SK-N-SH (cell line): ENCODE measurements at regions not wholly inside any gene's neighbourhood (a gene's known extent, or its start where the extent isn't known, plus 50 kb on each side); places are given as distances from the start of the nearest gene placed in this dataset.

Source experiments
- CTCF ChIA-PET: fragments of 300-600, 350-600 bp; formaldehyde crosslinking; extraction: SDS; loops from one replicate; lab custom pipeline; 2021; lab: Yijun Ruan, JAX
- POLR2A ChIA-PET: fragments of 350-600 bp; sonication (Branson Sonifier 250); formaldehyde crosslinking; extraction: SDS; loops from one replicate; lab custom pipeline; 2020; ENCODE audit warnings: antibody characterized with exemption, inconsistent platforms; lab: Yijun Ruan, JAX
- DNase-seq: peaks from one replicate; pipeline ENCODE4 v3.0.0; 2012
- H2AFZ ChIP-seq: fragments of 200-600 bp; sonication (generic); 2 replicates; pipeline ENCODE4 v1.8.1; 2016; ENCODE audit warnings: antibody characterized with exemption, mild to moderate bottlenecking, low read depth
- H3F3A ChIP-seq: fragments of 200-600 bp; sonication (generic); replicated peaks from 2 replicates; pipeline ENCODE3; 2016; ENCODE audit warnings: antibody characterized with exemption, mild to moderate bottlenecking; ENCODE audit not compliant: insufficient read depth
- H3K27ac ChIP-seq, 2 experiments: fragments of 200-500 bp in 1 of 2; fragments of 200-600 bp in 1 of 2; sonication (Bioruptor generic) in 1 of 2; sonication (generic), shearing (Covaris generic) in 1 of 2; 2 replicates each; pipeline versions ENCODE4 v1.5.1 to v1.6.1; 2014 to 2016; ENCODE audit warnings: low read depth in 2 of 2, inconsistent platforms in 1 of 2, low read length in 1 of 2, mild to moderate bottlenecking in 1 of 2, mixed read lengths in 1 of 2
- H3K27me3 ChIP-seq: fragments of 200-600 bp; sonication (generic), shearing (Covaris generic); 2 replicates; pipeline ENCODE4 v1.6.1; 2016; ENCODE audit warnings: mixed run types; ENCODE audit not compliant: insufficient read depth
- H3K36me3 ChIP-seq, 2 experiments: fragments of 200-500 bp in 1 of 2; fragments of 200-600 bp in 1 of 2; sonication (Bioruptor generic) in 1 of 2; sonication (generic) in 1 of 2; replicated peaks in 1 of 2; 2 replicates each; pipeline versions ENCODE3 to v1.5.1; 2014 to 2016; ENCODE audit warnings: low read length in 1 of 2, mild to moderate bottlenecking in 1 of 2; ENCODE audit not compliant: insufficient read depth in 2 of 2, control insufficient read depth in 1 of 2
- H3K4me1 ChIP-seq, 2 experiments: fragments of 200-500 bp in 1 of 2; fragments of 200-600 bp in 1 of 2; sonication (Bioruptor generic) in 1 of 2; sonication (generic), shearing (Covaris generic) in 1 of 2; 2 replicates each; pipeline versions ENCODE4 v1.5.1 to v1.6.1; 2014 to 2016; ENCODE audit warnings: low read depth in 1 of 2, low read length in 1 of 2, mixed run types in 1 of 2; ENCODE audit not compliant: insufficient read depth in 2 of 2, control insufficient read depth in 1 of 2
- H3K4me2 ChIP-seq: fragments of 200-600 bp; sonication (generic), shearing (Covaris generic); 2 replicates; pipeline ENCODE4 v1.6.1; 2017; ENCODE audit warnings: mixed run types
- H3K4me3 ChIP-seq, 2 experiments: fragments of 200-500 bp in 1 of 2; fragments of 200-600 bp in 1 of 2; sonication (Bioruptor generic) in 1 of 2; sonication (generic), shearing (Covaris generic) in 1 of 2; 2 replicates each; pipeline versions ENCODE4 v1.5.1 to v1.8.1; 2014 to 2016; ENCODE audit warnings: low read depth in 2 of 2, inconsistent platforms in 1 of 2, low read length in 1 of 2, mild to moderate bottlenecking in 1 of 2, mixed read lengths in 1 of 2, moderate library complexity in 1 of 2
- H3K79me2 ChIP-seq: fragments of 200-600 bp; sonication (generic); 2 replicates; pipeline ENCODE4 v1.8.1; 2017; ENCODE audit warnings: mild to moderate bottlenecking; ENCODE audit not compliant: insufficient read depth
- H3K9ac ChIP-seq: fragments of 200-600 bp; sonication (generic); 2 replicates; pipeline ENCODE4 v1.6.1; 2017; ENCODE audit warnings: mixed run types
- H3K9me2 ChIP-seq: fragments of 200-600 bp; sonication (generic); 2 replicates; pipeline ENCODE4 v1.6.1; 2017; ENCODE audit warnings: mixed run types
- H3K9me3 ChIP-seq: fragments of 200-600 bp; sonication (generic); 2 replicates; pipeline ENCODE4 v1.6.1; 2017; ENCODE audit warnings: mixed run types, mild to moderate bottlenecking, moderate library complexity
- H4K20me1 ChIP-seq: fragments of 200-600 bp; sonication (generic); 2 replicates; pipeline ENCODE4 v1.6.1; 2017; ENCODE audit warnings: mild to moderate bottlenecking, mixed run types; ENCODE audit not compliant: insufficient read depth
- ELF1 ChIP-seq: IDR thresholded peaks from 2 replicates; pipeline ENCODE4 v1.4.0; 2012
- EP300 ChIP-seq, 2 experiments: IDR thresholded peaks; 2 replicates each; pipeline versions ENCODE4 v1.4.0 to v1.6.1; 2012; ENCODE audit warnings: borderline replicate concordance in 1 of 2, low read depth in 1 of 2, low read length in 1 of 2
- EZH2phosphoT487 ChIP-seq: fragments of 200-600 bp; sonication (generic); IDR thresholded peaks from 2 replicates; pipeline ENCODE4 v1.6.1; 2017; ENCODE audit warnings: low read depth, mixed run types, mild to moderate bottlenecking, antibody characterized with exemption, moderate library complexity, borderline replicate concordance
- FOXJ3 ChIP-seq: sonication (generic); formaldehyde crosslinking; IDR thresholded peaks from 2 replicates; pipeline ENCODE4 v1.5.1; 2020; ENCODE audit warnings: mild to moderate bottlenecking, missing genetic modification reagents
- GABPA ChIP-seq: IDR thresholded peaks from 2 replicates; pipeline ENCODE4 v1.4.0; 2012; ENCODE audit warnings: low read depth, mild to moderate bottlenecking
- GATA2 ChIP-seq: sonication (generic); formaldehyde crosslinking; IDR thresholded peaks from 2 replicates; pipeline ENCODE4 v1.5.0; 2020; ENCODE audit warnings: mild to moderate bottlenecking, missing genetic modification reagents
- IRF3 ChIP-seq: fragments of 150-350 bp; IDR thresholded peaks from 2 replicates; pipeline ENCODE4 v1.6.1; 2016; ENCODE audit warnings: mild to moderate bottlenecking, low read depth, low read length
- JUND ChIP-seq: IDR thresholded peaks from 2 replicates; pipeline ENCODE4 v1.4.0; 2012
- MAX ChIP-seq: IDR thresholded peaks from 2 replicates; pipeline ENCODE4 v1.4.0; 2012; ENCODE audit warnings: low read depth
- MEF2A ChIP-seq: IDR thresholded peaks from 2 replicates; pipeline ENCODE4 v1.4.0; 2012; ENCODE audit warnings: low read depth, borderline replicate concordance
- NRF1 ChIP-seq: IDR thresholded peaks from 2 replicates; pipeline ENCODE4 v1.6.1; 2012; ENCODE audit warnings: low read depth, mild to moderate bottlenecking, low read length
- POLR2AphosphoS5 ChIP-seq: IDR thresholded peaks from 2 replicates; pipeline ENCODE4 v1.6.1; 2012; ENCODE audit warnings: low read depth, low read length
- RCOR1 ChIP-seq: fragments of 150-350 bp; IDR thresholded peaks from 2 replicates; pipeline ENCODE4 v1.6.1; 2017; ENCODE audit warnings: antibody characterized with exemption, low read length
- SMC3 ChIP-seq: IDR thresholded peaks from 2 replicates; pipeline ENCODE4 v1.6.1; 2012; ENCODE audit warnings: low read depth, low read length, improper control_type of control experiment
- TEAD4 ChIP-seq: IDR thresholded peaks from 2 replicates; pipeline ENCODE4 v1.4.0; 2012; ENCODE audit warnings: mild to moderate bottlenecking, borderline replicate concordance; ENCODE audit not compliant: insufficient read depth
- USF2 ChIP-seq: fragments of 150-350 bp; IDR thresholded peaks from 2 replicates; pipeline ENCODE4 v1.6.1; 2017; ENCODE audit warnings: antibody characterized with exemption, low read length, low read depth, borderline replicate concordance
- WGBS: methylation state at CpG from one replicate; pipeline ENCODE4 v1.1.6; 2017; ENCODE audit warnings: low lambda C conversion rate; 5-methylcytosine and 5-hydroxymethylcytosine counted together
- TF ChIP-seq, protein P1 (sequence below): fragments of 200-600 bp; sonication (generic); IDR thresholded peaks from 2 replicates; pipeline ENCODE4 v1.6.1; 2017; ENCODE audit warnings: antibody characterized with exemption, mild to moderate bottlenecking, moderate library complexity

GRCh38 chr1:82245345-82246014 is 444.7 kb downstream of the ADGRL2 start:
- no peak overlapping the region for H3K9ac ChIP-seq
- 0 out of 2 replicates have a peak, but pooled peaks cover 2% of the 10 kb centered on the region for H3K9me2 ChIP-seq
- no peak overlapping the region for H2AFZ ChIP-seq
- no peak for TF ChIP-seq USF2
- no peak for TF ChIP-seq GATA2
- no peak for TF ChIP-seq JUND
- no peak for TF ChIP-seq POLR2AphosphoS5
- no peak for TF ChIP-seq FOXJ3
- TF ChIP-seq EZH2phosphoT487: no peak
- no peak for TF ChIP-seq MEF2A
- no peak for TF ChIP-seq RCOR1
- TF ChIP-seq IRF3: no peak
- no peak for TF ChIP-seq TEAD4
- TF ChIP-seq SMC3: no peak
- no peak for TF ChIP-seq GABPA
- H3F3A ChIP-seq: no peaks in the 10 kb centered on the region
- 52% methylated on average over 7 of the region's 7 CpGs for WGBS
- H4K20me1 ChIP-seq: no peaks in the 10 kb centered on the region
- DNase-seq: no peak
- POLR2A ChIA-PET: no interaction called here
- no peaks in the 10 kb centered on the region for H3K9me3 ChIP-seq
- CTCF ChIA-PET: no interaction called here
- no peak overlapping the region for H3K4me3 ChIP-seq
- H3K79me2 ChIP-seq: no peaks in the 10 kb centered on the region
- H3K27me3 ChIP-seq: no peaks in the 10 kb centered on the region
- H3K27ac ChIP-seq: no peak overlapping the region
- no peaks in the 10 kb centered on the region for H3K36me3 ChIP-seq
- H3K4me1 ChIP-seq: no peaks in the 10 kb centered on the region
- H3K4me2 ChIP-seq: no peak overlapping the region

DNA sequence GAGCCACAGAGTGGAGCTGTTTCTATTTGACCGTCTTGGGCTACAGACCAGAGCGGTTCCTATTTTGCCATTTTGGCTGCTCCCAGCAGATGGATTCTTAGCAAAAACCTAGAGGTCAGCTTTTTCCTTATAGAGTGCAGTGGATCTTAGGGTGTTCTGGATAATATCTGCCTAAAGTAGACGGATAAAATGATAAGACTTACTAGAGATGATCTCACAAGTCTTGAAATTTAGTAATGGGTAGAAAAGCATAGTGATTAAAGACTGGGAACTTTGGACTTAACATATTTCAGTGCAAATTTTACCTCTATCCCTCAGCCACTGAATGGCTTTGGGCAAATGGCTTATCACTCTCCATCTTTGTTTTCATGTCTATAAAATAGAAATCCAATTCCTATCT is 439.8 kb downstream of the ADGRL2 start:
- ChIA-PET POLR2A (no interaction called here), CTCF (no interaction called here)
- H3K9me2 ChIP-seq: no peaks in the 10 kb centered on the region
- no peak overlapping the region for H3K27ac ChIP-seq
- TF ChIP-seq TEAD4 (no peak), IRF3 (no peak), NRF1 (no peak), SMC3 (no peak), ELF1 (no peak), EP300 (IDR thresholded peaks at IDR 0.05; ENCODE audit: borderline replicate concordance in 1 of 2, low read depth in 1 of 2, low read length in 1 of 2) (no peak), MAX (no peak), FOXJ3 (no peak)
- TF ChIP-seq, protein P1, sequence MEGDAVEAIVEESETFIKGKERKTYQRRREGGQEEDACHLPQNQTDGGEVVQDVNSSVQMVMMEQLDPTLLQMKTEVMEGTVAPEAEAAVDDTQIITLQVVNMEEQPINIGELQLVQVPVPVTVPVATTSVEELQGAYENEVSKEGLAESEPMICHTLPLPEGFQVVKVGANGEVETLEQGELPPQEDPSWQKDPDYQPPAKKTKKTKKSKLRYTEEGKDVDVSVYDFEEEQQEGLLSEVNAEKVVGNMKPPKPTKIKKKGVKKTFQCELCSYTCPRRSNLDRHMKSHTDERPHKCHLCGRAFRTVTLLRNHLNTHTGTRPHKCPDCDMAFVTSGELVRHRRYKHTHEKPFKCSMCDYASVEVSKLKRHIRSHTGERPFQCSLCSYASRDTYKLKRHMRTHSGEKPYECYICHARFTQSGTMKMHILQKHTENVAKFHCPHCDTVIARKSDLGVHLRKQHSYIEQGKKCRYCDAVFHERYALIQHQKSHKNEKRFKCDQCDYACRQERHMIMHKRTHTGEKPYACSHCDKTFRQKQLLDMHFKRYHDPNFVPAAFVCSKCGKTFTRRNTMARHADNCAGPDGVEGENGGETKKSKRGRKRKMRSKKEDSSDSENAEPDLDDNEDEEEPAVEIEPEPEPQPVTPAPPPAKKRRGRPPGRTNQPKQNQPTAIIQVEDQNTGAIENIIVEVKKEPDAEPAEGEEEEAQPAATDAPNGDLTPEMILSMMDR: no peak
- no peak overlapping the region for H3K4me2 ChIP-seq
- no peak overlapping the region for H3K4me3 ChIP-seq
- no peaks in the 10 kb centered on the region for H3K9me3 ChIP-seq
- no peak overlapping the region for H3K9ac ChIP-seq
- no peak overlapping the region for H2AFZ ChIP-seq
- H3K4me1 ChIP-seq: no peaks in the 10 kb centered on the region
- no peaks in the 10 kb centered on the region for H3K36me3 ChIP-seq
- no peaks in the 10 kb centered on the region for H3K27me3 ChIP-seq
- DNase-seq: no peak
- H3F3A ChIP-seq: no peaks in the 10 kb centered on the region
- no peaks in the 10 kb centered on the region for H4K20me1 ChIP-seq
- WGBS: 21% methylated on average over 3 of the region's 3 CpGs
- H3K79me2 ChIP-seq: no peaks in the 10 kb centered on the region
